Ectodermal cell (in vitro differentiated cells): ENCODE measurements at regions not wholly inside any gene's neighbourhood (a gene's known extent, or its start where the extent isn't known, plus 50 kb on each side); places are given as distances from the start of the nearest gene placed in this dataset.

Source experiments
- H3K27ac ChIP-seq: 2 replicates; pipeline ENCODE4 v1.7.0; 2013; ENCODE audit warnings: mild to moderate bottlenecking, low read depth, low read length; ENCODE audit not compliant: insufficient read depth, poor library complexity, severe bottlenecking
- H3K27me3 ChIP-seq: 2 replicates; pipeline ENCODE4 v1.7.0; 2013; ENCODE audit warnings: mild to moderate bottlenecking, low read length; ENCODE audit not compliant: insufficient read depth, control insufficient read depth, poor library complexity, severe bottlenecking
- H3K36me3 ChIP-seq: one replicate; pipeline ENCODE4 v1.7.0; 2013; ENCODE audit warnings: low read length; ENCODE audit not compliant: control insufficient read depth, insufficient read depth
- H3K4me1 ChIP-seq: one replicate; pipeline ENCODE4 v1.7.0; 2013; ENCODE audit warnings: low read length; ENCODE audit not compliant: control insufficient read depth, insufficient read depth
- H3K4me3 ChIP-seq: 2 replicates; pipeline ENCODE4 v1.7.0; 2013; ENCODE audit warnings: low read depth, low read length, control low read depth; ENCODE audit not compliant: insufficient read depth
- H3K9me3 ChIP-seq: 2 replicates; pipeline ENCODE4 v1.7.0; 2013; ENCODE audit warnings: mild to moderate bottlenecking, low read length, moderate library complexity; ENCODE audit not compliant: control insufficient read depth
- WGBS, 2 experiments: methylation state at CpG; one replicate each; pipeline ENCODE4 v1.1.7; 2013; ENCODE audit warnings: missing lambda C conversion rate in 2 of 2; 5-methylcytosine and 5-hydroxymethylcytosine counted together

DNA sequence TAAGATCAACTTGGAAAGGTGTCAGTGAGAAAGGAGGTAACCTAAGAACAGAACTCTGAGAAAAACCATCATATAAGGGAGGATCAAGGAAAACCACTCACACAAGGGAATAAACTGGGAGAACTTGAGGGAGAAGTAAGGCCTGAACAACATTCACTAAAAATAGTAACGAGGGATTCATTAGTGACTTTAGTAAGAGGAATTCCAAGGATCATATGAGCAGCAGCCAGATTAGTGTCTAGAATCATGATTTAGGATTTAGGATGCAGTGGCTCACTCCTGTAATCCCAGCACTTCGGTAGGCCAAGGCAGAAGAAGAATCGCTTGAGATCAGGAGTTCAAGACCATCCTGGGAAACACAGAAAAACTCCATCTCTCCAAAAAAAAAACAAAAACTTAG is 376.5 kb upstream of the MARCKS start:
- Histone ChIP-seq H3K27me3 (no peaks in the 10 kb centered on the region), H3K4me1 (no peaks in the 10 kb centered on the region), H3K36me3 (no peaks in the 10 kb centered on the region), H3K4me3 (no peak overlapping the region), H3K27ac (no peak overlapping the region), H3K9me3 (no peaks in the 10 kb centered on the region)
- 91% methylated on average over 3 of the region's 3 CpGs for WGBS, 2 experiments

DNA sequence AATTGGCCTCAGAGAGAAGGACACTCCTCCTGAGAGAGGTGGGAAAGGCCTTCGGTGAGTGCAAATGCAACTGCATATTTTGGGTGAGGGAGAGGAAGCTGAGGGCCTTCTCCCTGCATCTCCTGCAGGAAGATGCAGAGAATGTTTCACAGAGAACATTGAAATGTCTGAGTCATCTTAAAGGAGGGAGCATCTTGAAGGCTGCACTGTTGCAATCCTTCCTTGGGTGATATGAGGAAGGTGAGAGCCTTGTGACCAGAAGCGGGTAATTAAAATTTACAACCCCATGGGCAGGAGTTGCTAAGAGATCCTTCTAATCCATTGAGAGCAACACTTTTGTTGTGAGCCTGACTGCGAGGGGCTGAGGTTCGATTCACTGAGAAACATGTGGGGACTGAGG is 375.7 kb upstream of the MARCKS start:
- no peak overlapping the region for H3K4me3 ChIP-seq
- 94 to 95% methylated on average over 4 of the region's 4 CpGs for WGBS, 2 experiments

DNA sequence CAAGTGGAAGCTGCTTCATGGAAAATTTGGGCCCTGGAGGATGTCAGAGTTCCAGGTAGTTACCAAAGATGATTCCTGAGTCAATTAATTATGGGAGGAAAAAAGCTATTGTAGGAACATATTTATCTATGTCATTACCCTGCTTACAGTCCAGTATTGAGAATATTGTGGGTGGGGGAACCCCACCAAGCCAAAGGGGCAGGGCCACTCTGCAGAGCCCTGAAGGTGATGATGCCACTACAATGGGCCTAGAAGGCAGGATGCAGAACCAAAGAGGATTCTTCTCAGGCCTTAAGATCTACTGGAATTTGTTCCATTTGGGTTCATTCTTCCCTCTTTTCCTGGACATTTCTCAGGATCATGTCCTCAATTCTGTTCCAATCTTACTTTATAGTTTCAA is 375.2 kb upstream of the MARCKS start:
- Histone ChIP-seq H3K4me3 (no peak overlapping the region), H3K27ac (no peak overlapping the region), H3K4me1 (no peaks in the 10 kb centered on the region), H3K9me3 (no peaks in the 10 kb centered on the region), H3K27me3 (no peaks in the 10 kb centered on the region), H3K36me3 (no peaks in the 10 kb centered on the region)

More for the DNA sequence above, 375.7 kb upstream of the MARCKS start:
- Histone ChIP-seq H3K9me3 (no peaks in the 10 kb centered on the region), H3K27me3 (no peaks in the 10 kb centered on the region), H3K4me1 (no peaks in the 10 kb centered on the region), H3K36me3 (no peaks in the 10 kb centered on the region), H3K27ac (no peak overlapping the region)

DNA sequence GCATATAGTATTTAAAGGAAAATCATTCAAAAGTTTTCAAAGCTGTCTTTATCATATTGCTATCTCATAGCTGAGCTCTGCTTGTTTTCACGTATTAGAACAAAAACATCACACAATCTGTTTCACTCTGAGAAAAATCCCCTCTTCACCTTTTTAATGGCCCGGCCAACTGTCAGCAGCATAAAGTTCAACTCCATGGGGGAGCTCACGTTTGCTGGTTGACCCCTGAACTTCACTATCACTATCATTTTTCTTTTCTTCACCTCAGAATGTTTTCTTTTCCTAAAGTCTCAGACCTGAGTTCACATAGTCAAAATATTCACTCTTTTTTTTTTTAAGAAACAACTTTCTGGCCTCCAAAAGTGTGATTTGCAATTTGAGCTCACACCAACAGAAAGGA is 374.4 kb upstream of the MARCKS start:
- no peaks in the 10 kb centered on the region for H3K36me3 ChIP-seq
- H3K4me3 ChIP-seq, result no peak overlapping the region
- whole genome bisulfite sequencing, 2 experiments, result 89 to 91% methylated on average over 3 of the region's 3 CpGs
- no peak overlapping the region for H3K27ac ChIP-seq
- H3K9me3 ChIP-seq, result no peaks in the 10 kb centered on the region
- no peaks in the 10 kb centered on the region for H3K27me3 ChIP-seq
- H3K4me1 ChIP-seq, result no peaks in the 10 kb centered on the region

DNA sequence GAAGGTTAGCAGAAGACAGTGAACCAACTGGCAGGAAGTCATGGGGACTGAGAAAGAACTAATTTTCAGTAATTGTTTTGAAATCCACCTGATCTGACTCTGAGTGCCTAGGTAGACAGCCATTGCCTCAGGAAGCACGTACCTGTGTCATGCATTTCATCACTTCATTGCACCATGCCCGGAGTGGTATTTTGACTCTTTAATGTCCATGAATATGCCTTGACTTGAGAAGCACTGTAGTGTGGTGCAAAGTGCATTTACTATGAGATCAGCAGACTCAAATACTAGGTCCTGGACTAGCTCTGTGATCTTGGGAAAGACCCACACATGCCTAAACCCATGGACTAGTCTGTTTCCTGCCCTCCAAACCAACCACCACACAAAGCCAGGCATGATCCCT is 370.9 kb upstream of the MARCKS start:
- Histone ChIP-seq H3K4me3 (no peak overlapping the region), H3K4me1 (no peaks in the 10 kb centered on the region), H3K36me3 (no peaks in the 10 kb centered on the region), H3K27me3 (no peaks in the 10 kb centered on the region), H3K9me3 (no peaks in the 10 kb centered on the region), H3K27ac (no peak overlapping the region)
- 88 to 94% methylated on average over 2 of the region's 2 CpGs for WGBS, 2 experiments

DNA sequence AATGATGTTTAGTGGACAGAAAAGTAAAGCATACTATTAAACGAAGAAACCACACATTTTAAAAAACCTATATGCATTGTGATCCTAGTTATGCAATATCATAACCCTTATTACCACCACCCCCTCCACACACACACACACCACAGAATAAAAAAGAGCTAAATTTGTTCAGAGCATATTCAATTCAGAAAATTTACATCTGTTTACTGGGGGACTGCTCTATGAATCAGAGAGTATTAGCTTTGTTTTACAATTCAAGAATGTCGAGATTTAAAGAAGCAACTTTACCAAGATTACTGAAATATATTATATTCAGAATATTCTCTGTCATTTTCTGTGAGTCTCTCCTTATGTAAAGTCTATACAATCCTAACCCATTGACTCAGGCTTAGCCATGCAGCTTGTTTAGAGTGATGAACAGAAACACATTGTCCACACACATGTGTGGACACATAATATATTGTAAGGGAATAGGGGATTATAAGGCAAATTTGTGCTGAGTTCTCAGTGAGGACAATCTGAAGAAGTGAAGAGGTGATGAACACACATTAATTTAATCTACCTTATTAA is 369.6 kb upstream of the MARCKS start:
- 71% methylated on average over 1 of the region's 2 CpGs; no CpG with 5 or more reads in 1 of the 2 experiments for WGBS, 2 experiments
- H3K27ac ChIP-seq, result no peak overlapping the region
- H3K9me3 ChIP-seq, result no peaks in the 10 kb centered on the region
- H3K27me3 ChIP-seq, result no peaks in the 10 kb centered on the region
- H3K4me1 ChIP-seq, result no peaks in the 10 kb centered on the region
- H3K4me3 ChIP-seq, result no peak overlapping the region
- no peaks in the 10 kb centered on the region for H3K36me3 ChIP-seq

DNA sequence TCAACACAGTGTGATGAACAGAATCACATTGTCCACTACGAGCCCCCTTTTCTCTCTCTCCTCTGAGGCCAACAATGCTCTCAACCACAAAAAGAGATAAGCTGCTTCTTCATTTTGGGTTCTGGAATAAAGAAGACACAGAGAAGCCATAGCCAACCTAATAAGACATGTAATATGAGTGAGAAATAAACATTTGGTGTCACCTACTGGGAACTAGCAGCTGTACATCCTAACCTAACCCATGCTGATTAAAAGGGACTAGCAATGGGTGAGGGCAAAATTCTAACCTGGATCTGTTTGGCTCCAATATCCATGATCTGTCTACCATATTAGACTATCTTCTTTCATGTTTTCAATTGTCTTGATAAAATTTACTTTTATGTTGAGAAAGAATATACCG is 369.1 kb upstream of the MARCKS start:
- 90 to 95% methylated on average over 1 of the region's 2 CpGs for WGBS, 2 experiments
- Histone ChIP-seq H3K27ac (no peak overlapping the region), H3K27me3 (no peaks in the 10 kb centered on the region), H3K4me1 (no peaks in the 10 kb centered on the region), H3K4me3 (no peak overlapping the region), H3K36me3 (no peaks in the 10 kb centered on the region), H3K9me3 (no peaks in the 10 kb centered on the region)

DNA sequence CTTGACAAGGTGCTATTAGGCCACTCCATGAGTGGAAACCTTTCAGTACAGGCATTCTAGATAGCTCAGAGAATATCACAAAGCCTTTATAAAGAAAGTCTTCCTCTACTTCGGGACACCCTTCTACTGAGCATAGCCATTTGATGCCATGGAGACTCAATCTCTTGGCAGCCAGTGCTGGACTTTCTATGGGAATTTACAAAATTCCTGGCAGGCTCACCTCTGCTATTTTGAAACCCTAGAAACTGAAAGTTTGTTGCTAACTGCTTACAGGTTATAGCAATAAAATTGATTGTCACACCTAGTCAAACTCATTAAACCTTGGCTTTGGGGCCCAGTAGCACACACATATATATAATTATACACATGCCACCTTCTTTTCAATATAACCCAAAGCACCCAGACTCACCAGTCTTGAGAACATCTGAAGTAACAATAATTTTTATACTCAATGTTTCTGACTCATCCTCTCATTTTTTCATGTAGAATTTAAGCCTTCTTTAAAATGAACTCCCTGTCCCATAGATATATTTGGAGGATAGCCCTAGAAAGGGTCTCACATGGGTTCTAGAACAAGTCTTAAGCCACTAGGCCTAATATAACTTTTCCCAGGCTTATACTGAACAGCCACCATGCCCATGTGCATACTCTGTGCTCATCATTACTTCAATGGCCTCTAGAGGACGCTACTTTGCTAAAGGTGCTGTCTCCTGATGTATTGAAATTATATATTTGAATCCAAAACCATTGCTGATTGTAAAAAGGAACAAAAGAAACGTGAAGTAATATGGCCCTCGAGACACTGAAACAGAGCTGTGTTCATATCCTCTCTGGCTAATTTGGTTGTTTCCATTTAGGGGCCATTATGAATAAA is 368.1 kb upstream of the MARCKS start:
- H3K4me1 ChIP-seq, result no peaks in the 10 kb centered on the region
- H3K4me3 ChIP-seq, result no peak overlapping the region
- H3K27ac ChIP-seq, result no peak overlapping the region
- H3K27me3 ChIP-seq, result no peaks in the 10 kb centered on the region
- 66 to 95% methylated on average over 3 to 4 of the region's 4 CpGs for WGBS, 2 experiments
- H3K9me3 ChIP-seq, result no peaks in the 10 kb centered on the region
- H3K36me3 ChIP-seq, result no peaks in the 10 kb centered on the region

DNA sequence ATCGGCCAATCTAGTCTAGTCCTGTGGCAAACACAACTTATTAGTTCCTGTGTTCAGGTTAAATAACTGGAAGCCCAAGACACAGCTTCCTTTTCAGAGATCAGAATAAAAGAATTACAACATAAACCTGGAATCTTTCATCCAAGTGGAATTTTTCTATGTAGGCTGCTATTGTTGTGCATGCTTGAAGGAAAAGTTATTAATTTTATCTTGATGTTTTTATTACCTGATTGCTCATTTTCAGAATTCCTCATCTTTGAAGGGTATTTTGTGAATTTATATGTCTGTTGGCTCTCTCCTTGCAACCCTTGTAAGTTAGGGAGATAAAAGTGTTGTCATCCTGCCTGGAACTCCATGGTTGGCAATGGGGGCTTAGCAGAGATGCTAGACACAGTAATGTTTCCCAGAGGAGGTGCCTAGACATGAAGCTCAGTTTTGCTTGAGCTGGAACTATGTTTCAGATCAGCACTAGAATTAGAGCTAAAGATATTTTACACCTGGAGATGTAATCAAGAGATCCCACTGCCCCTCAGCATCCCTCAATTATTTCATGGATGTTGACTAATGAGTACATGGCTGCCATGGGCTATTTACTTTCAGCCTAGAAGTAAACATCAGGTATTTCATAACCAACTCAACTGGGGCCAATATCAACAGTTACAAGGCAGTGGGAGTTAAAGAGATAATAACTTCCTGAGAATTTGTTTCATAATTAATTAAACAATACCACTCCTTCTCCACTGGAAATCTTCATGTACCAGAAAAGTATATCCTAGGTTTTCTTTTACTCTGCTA is 367.0 kb upstream of the MARCKS start:
- H3K4me3 ChIP-seq, result no peak overlapping the region
- no peaks in the 10 kb centered on the region for H3K27me3 ChIP-seq
- H3K27ac ChIP-seq, result no peak overlapping the region
- no peaks in the 10 kb centered on the region for H3K9me3 ChIP-seq
- 90 to 100% methylated on average over 1 of the region's 1 CpG for whole genome bisulfite sequencing, 2 experiments
- no peaks in the 10 kb centered on the region for H3K4me1 ChIP-seq
- no peaks in the 10 kb centered on the region for H3K36me3 ChIP-seq

DNA sequence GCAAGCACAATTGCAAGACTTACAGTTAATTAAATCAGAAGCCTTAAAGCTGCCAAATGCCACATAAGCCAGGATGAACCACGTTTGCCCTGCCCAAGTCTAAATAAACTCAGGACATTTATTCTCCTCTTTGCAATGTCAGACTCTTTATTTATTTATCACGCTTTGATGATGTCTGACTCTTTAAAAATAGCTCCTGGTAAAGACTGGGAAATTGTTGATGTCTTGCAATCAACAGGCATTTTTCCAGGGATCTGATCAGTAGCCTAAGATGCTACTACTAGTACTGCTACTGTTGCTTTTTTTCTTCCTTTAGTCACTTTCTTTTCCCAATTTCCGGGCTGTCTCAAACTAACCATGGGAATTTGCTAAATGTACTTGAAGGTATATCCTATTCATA is 365.8 kb upstream of the MARCKS start:
- H3K9me3 ChIP-seq, result no peaks in the 10 kb centered on the region
- WGBS, 2 experiments, result 88% methylated on average over 3 of the region's 3 CpGs
- H3K27me3 ChIP-seq, result no peaks in the 10 kb centered on the region
- H3K4me3 ChIP-seq, result no peak overlapping the region
- no peaks in the 10 kb centered on the region for H3K4me1 ChIP-seq
- H3K36me3 ChIP-seq, result no peaks in the 10 kb centered on the region
- no peak overlapping the region for H3K27ac ChIP-seq
